ENCODE measurements at regions not wholly inside any gene's neighbourhood (a gene's known extent, or its start where the extent isn't known, plus 50 kb on each side); places are given as distances from the start of the nearest gene placed in this dataset.

- no peak for TF ChIP-seq CTCF (IDR thresholded peaks at IDR 0.05; ENCODE audit: low read depth, low read length)
- H3K4me3 ChIP-seq (ENCODE audit: low read depth, low read length): no peak overlapping the region
- DNase-seq (ENCODE audit: low read depth, low spot score): no peak
- in situ Hi-C loops (cut with HindIII; ENCODE audit: low sequenced_read_pairs): no loop called here
These were observed 63.0 kb upstream of the STOX2 start for GRCh38 chr4:183842129-183842528.

GRCh38 chr4:183843248-183843671, 61.8 kb upstream of the STOX2 start:
- no peak overlapping the region for H3K4me3 ChIP-seq (ENCODE audit: low read depth, low read length)
- no peak for TF ChIP-seq CTCF (IDR thresholded peaks at IDR 0.05; ENCODE audit: low read depth, low read length)
- in situ Hi-C loops (cut with HindIII; ENCODE audit: low sequenced_read_pairs): no loop called here
- DNase-seq (ENCODE audit: low read depth, low spot score): no peak

- no peak for DNase-seq (ENCODE audit: low read depth, low spot score)
- no peak for TF ChIP-seq CTCF (IDR thresholded peaks at IDR 0.05; ENCODE audit: low read depth, low read length)
- H3K4me3 ChIP-seq (ENCODE audit: low read depth, low read length): no peak overlapping the region
- in situ Hi-C loops (cut with HindIII; ENCODE audit: low sequenced_read_pairs): no loop called here
These were observed 58.2 kb upstream of the STOX2 start for GRCh38 chr4:183846951-183847350.

- H3K4me3 ChIP-seq (ENCODE audit: low read depth, low read length): no peak overlapping the region
- no peak for TF ChIP-seq CTCF (IDR thresholded peaks at IDR 0.05; ENCODE audit: low read depth, low read length)
- in situ Hi-C loops (cut with HindIII; ENCODE audit: low sequenced_read_pairs): no loop called here
- no peak for DNase-seq (ENCODE audit: low read depth, low spot score)
These were observed 56.3 kb upstream of the STOX2 start for GRCh38 chr4:183848805-183849204.

- DNase-seq (ENCODE audit: low read depth, low spot score): no peak
- H3K4me3 ChIP-seq (ENCODE audit: low read depth, low read length): no peak overlapping the region
- TF ChIP-seq CTCF (IDR thresholded peaks at IDR 0.05; ENCODE audit: low read depth, low read length): no peak
- in situ Hi-C loops (cut with HindIII; ENCODE audit: low sequenced_read_pairs): no loop called here
These were observed 52.1 kb upstream of the STOX2 start for GRCh38 chr4:183852910-183853547.

- no peak overlapping the region for H3K4me3 ChIP-seq (ENCODE audit: low read depth, low read length)
- in situ Hi-C loops (cut with HindIII; ENCODE audit: low sequenced_read_pairs): no loop called here
- DNase-seq (ENCODE audit: low read depth, low spot score): no peak
- no peak for TF ChIP-seq CTCF (IDR thresholded peaks at IDR 0.05; ENCODE audit: low read depth, low read length)
These were observed 51.6 kb upstream of the STOX2 start for GRCh38 chr4:183853548-183853940.

Data from astrocyte of the spinal cord (primary cell).